BE2C (cell line): ENCODE measurements at regions not wholly inside any gene's neighbourhood (a gene's known extent, or its start where the extent isn't known, plus 50 kb on each side); places are given as distances from the start of the nearest gene placed in this dataset.
"Not testable (repeated sequence)": the region's sequence is repeated elsewhere in the genome, so short reads cannot be mapped to it uniquely, and the experiment has no call there.

Experiments
- DNase-seq: peaks from one replicate; pipeline ENCODE4 v3.0.0-alpha.2; 2020
- H3K27me3 ChIP-seq: fragments of 250-450 bp; sonication (Bioruptor Pico); 2 replicates; pipeline ENCODE4 v1.5.1; 2020; ENCODE audit warnings: mild to moderate bottlenecking
- H3K36me3 ChIP-seq: fragments of 250-450 bp; sonication (Bioruptor Pico); 2 replicates; pipeline ENCODE4 v1.5.1; 2020; ENCODE audit warnings: mild to moderate bottlenecking
- H3K4me1 ChIP-seq: fragments of 250-450 bp; sonication (Bioruptor Pico); 2 replicates; pipeline ENCODE4 v1.5.1; 2020
- H3K4me3 ChIP-seq: 2 replicates; pipeline ENCODE4 v1.5.1; 2011; ENCODE audit warnings: low read depth, low read length
- H3K9me3 ChIP-seq: fragments of 250-450 bp; sonication (Bioruptor Pico); 2 replicates; pipeline ENCODE4 v1.5.1; 2020
- CTCF ChIP-seq: IDR thresholded peaks from 2 replicates; pipeline ENCODE4 v1.5.1; 2012; ENCODE audit warnings: mild to moderate bottlenecking, low read depth, low read length

DNA sequence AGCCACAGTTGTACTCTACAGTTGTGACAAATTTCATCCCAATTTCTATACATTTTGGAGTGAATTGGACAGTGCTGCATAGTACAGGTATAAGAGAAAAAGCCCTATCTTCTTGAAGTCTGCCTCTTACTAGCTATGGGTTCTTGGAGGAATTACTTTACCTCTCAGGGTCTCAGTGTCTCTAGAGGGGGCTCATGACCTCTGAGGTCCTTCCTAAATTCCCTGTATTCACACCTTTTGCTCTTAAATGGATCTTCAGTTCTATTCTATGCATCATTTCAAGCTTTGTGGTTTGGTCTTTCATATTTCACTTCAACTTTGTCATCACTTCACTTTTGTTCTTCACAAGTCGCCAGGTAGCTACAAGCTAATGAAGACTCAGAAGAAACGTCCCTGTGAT lies 71.2 kb upstream of the ERCC4 start:
- DNase-seq = no peak
- H3K4me1 ChIP-seq = no peaks in the 10 kb centered on the region
- H3K9me3 ChIP-seq = no peaks in the 10 kb centered on the region
- H3K4me3 ChIP-seq = no peak overlapping the region
- no peaks in the 10 kb centered on the region for H3K27me3 ChIP-seq
- no peaks in the 10 kb centered on the region for H3K36me3 ChIP-seq
- no peak for TF ChIP-seq CTCF

DNA sequence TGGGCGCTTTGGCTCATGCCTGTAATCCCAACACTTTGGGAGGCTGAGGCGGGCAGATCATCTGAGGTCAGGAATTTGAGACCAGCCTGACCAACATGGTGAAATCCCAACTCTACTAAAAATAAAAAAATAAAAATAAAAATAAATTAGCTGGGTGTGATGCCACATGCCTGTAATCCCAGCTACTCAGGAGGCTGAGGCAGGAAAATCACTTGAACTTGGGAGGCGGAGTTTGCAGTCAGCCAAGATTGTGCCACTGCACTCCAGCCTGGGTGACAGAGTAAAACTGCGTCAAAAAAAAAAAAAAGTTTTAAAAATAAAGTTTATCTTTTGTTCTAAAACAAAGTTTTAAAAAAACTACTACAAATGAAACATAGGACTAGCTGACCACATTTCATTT lies 69.8 kb upstream of the ERCC4 start:
- not testable (repeated sequence) for DNase-seq, H3K4me1 ChIP-seq, H3K4me3 ChIP-seq, H3K36me3 ChIP-seq, H3K9me3 ChIP-seq, H3K27me3 ChIP-seq

- no peaks in the 10 kb centered on the region for H3K4me1 ChIP-seq
- no peak for TF ChIP-seq CTCF
- H3K9me3 ChIP-seq = no peaks in the 10 kb centered on the region
- no peak for DNase-seq
- H3K36me3 ChIP-seq = no peaks in the 10 kb centered on the region
- H3K27me3 ChIP-seq = no peaks in the 10 kb centered on the region
- no peak overlapping the region for H3K4me3 ChIP-seq
These were observed 67.1 kb upstream of the ERCC4 start for GRCh38 chr16:13852827-13853226.

- Histone ChIP-seq H3K4me1 (no peaks in the 10 kb centered on the region), H3K27me3 (peaks cover 5% of the 10 kb centered on the region), H3K9me3 (no peaks in the 10 kb centered on the region), H3K36me3 (no peaks in the 10 kb centered on the region), H3K4me3 (no peak overlapping the region)
- no peak for TF ChIP-seq CTCF
- DNase-seq = no peak
These were observed 63.6 kb upstream of the ERCC4 start for GRCh38 chr16:13856398-13856797.

GRCh38 chr16:13856811-13857511 lies 63.0 kb upstream of the ERCC4 start:
- DNase-seq = no peak
- Histone ChIP-seq H3K27me3 (peaks cover 5% of the 10 kb centered on the region), H3K9me3 (no peaks in the 10 kb centered on the region), H3K4me1 (no peaks in the 10 kb centered on the region), H3K4me3 (no peak overlapping the region), H3K36me3 (no peaks in the 10 kb centered on the region)
- TF ChIP-seq CTCF = no peak

DNA sequence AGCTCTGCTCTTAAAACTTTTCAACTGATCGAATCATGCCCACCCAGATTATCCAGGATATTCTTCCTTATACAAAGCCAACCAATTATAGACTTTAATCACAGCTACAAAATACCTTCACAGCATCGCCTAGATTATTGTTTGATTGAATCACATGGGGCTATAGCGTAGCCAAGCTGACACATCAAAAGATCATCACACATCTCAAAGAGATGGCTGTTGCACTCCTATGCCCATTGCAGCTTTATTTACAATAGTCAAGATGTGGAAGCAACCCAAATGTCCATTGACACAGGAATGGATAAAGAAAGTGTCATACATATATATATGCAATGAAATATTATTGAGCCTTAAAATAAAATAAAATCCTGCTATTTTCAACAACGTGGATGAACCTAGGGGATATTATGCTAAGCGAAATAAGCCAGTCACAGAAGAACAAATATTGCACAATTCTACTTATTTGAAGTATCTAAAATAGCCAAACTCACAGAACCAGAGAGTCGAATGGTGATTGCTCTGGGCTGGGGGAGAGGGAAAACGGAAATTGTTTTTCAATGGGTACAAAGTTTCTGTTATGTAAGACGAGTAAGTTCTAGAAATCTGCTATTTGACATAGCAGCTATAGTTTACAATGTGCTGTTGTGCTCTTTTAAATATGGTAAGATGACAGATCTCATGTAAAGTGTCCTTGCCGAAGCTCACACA lies 60.9 kb upstream of the ERCC4 start:
- DNase-seq = no peak
- Histone ChIP-seq H3K27me3 (peaks cover 5% of the 10 kb centered on the region), H3K36me3 (no peaks in the 10 kb centered on the region), H3K4me1 (no peaks in the 10 kb centered on the region), H3K9me3 (no peaks in the 10 kb centered on the region), H3K4me3 (no peak overlapping the region)
- no peak for TF ChIP-seq CTCF
